Activated naive CD4-positive, alpha-beta T cell treated with anti-CD3 and anti-CD28 coated beads, Interleukin-2, amount 50 U/mL, for 72 hours (primary cell): ENCODE measurements at regions not wholly inside any gene's neighbourhood (a gene's known extent, or its start where the extent isn't known, plus 50 kb on each side); places are given as distances from the start of the nearest gene placed in this dataset.
"Not testable (repeated sequence)": the region's sequence is repeated elsewhere in the genome, so short reads cannot be mapped to it uniquely, and the experiment has no call there.

Experiments used
- ATAC-seq, 2 donors: fragments of 150-1000 bp; cut with Tn5 transposase; 2 replicates each; pipeline ENCODE4 v1.10.0; 2021; ENCODE audit warnings: mild to moderate bottlenecking in 2 of 2, moderate library complexity in 2 of 2
- DNase-seq, 2 donors: peaks; one replicate each; pipeline ENCODE4 v3.0.0; 2021 to 2022; ENCODE audit warnings: low spot score in 2 of 2
- H3K27ac Mint-ChIP-seq, 2 donors: one replicate each; pipeline ENCODE4 v1.8.0; 2022; ENCODE audit warnings: mild to moderate bottlenecking in 2 of 2, mixed read lengths in 2 of 2
- H3K36me3 Mint-ChIP-seq, 2 donors: one replicate each; pipeline ENCODE4 v1.8.0; 2022; ENCODE audit warnings: mixed read lengths in 2 of 2
- H3K9me3 Mint-ChIP-seq, 2 donors: one replicate each; pipeline ENCODE4 v1.8.0; 2022; ENCODE audit warnings: mixed read lengths in 2 of 2

- H3K9me3 Mint-ChIP-seq = no peaks in the 10 kb centered on the region
- H3K36me3 Mint-ChIP-seq = no peaks in the 10 kb centered on the region
- H3K27ac Mint-ChIP-seq = no peak overlapping the region
- no peak for DNase-seq
- peak; percentile 84 to 89 for ATAC-seq
Measured at GRCh38 chr2:61620244-61621159, 82.3 kb upstream of the XPO1 start.

DNA sequence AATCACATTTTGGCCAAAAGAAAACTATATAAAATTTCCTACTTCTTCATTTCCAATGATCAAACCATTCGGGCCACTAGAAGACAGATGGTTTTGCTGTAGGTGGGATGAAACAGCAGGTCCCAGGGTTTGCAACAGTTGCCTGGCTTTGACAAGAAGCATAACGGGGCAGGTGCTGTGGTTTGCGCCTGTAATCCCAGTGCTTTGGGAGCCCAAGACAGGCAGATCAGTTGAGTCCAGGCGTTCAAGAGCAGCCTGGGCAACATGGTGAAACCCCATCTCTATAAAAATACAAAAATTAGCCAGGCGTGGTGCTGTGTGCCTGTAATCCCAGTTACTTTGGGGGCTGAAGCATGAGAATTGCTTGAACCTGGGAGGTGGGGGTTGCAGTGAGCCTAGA is 81.4 kb upstream of the XPO1 start:
- DNase-seq (no peak), ATAC-seq (no peak)
- Mint-ChIP-seq H3K9me3 (no peaks in the 10 kb centered on the region), H3K36me3 (no peaks in the 10 kb centered on the region), H3K27ac (no peak overlapping the region)

- Mint-ChIP-seq H3K9me3 (no peaks in the 10 kb centered on the region), H3K27ac (no peak overlapping the region), H3K36me3 (no peaks in the 10 kb centered on the region)
- ATAC-seq (no peak), DNase-seq (no peak)
Measured at GRCh38 chr2:61617610-61618009, 79.5 kb upstream of the XPO1 start.

- H3K27ac Mint-ChIP-seq = no peak overlapping the region
- no peaks in the 10 kb centered on the region for H3K9me3 Mint-ChIP-seq
- no peaks in the 10 kb centered on the region for H3K36me3 Mint-ChIP-seq
- ATAC-seq (no peak), DNase-seq (no peak)
Measured at GRCh38 chr2:61605245-61605644, 67.1 kb upstream of the XPO1 start.

GRCh38 chr2:61604433-61604832 is 66.3 kb upstream of the XPO1 start:
- H3K27ac Mint-ChIP-seq = no peak overlapping the region
- DNase-seq (no peak), ATAC-seq (no peak)
- H3K36me3 Mint-ChIP-seq = no peaks in the 10 kb centered on the region
- H3K9me3 Mint-ChIP-seq = no peaks in the 10 kb centered on the region

GRCh38 chr2:61598515-61599156 is 60.5 kb upstream of the XPO1 start:
- H3K36me3 Mint-ChIP-seq, H3K9me3 Mint-ChIP-seq, DNase-seq: not testable (repeated sequence)
- peak overlapping the region in 1 of 2 donors; percentile 7 for H3K27ac Mint-ChIP-seq
- peak in 1 of 2 donors; percentile 63 for ATAC-seq

- no peak for ATAC-seq
- H3K36me3 Mint-ChIP-seq = peaks cover 0 to 6% of the 10 kb centered on the region in 2 donors
- H3K9me3 Mint-ChIP-seq = peaks cover 0 to 5% of the 10 kb centered on the region in 2 donors
- H3K27ac Mint-ChIP-seq = peak overlapping the region in 1 of 2 donors; percentile 22
- DNase-seq = no peak
Measured at GRCh38 chr2:61597300-61598289, 59.4 kb upstream of the XPO1 start.

- not testable (repeated sequence) for ATAC-seq, DNase-seq, H3K9me3 Mint-ChIP-seq, H3K36me3 Mint-ChIP-seq, H3K27ac Mint-ChIP-seq
Measured at GRCh38 chr2:61594201-61594600, 56.0 kb upstream of the XPO1 start.

DNA sequence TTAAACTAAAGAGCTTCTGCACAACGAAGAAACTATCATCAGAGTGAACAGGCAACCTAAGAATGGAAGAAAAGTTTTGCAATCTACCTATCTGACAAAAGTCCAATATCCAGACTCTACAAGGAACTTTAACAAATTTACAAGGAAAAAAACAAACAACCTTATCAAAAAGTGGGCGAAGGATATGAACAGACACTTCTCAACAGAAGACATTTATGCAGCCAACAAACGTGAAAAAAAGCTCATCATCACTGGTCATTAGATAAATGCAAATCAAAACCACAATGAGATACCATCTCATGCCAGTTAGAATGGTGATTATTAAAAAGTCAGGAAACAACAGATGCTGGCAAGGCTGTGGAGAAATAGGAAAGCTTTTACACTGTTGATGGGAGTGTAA is 55.5 kb upstream of the XPO1 start:
- H3K36me3 Mint-ChIP-seq, DNase-seq, H3K9me3 Mint-ChIP-seq, ATAC-seq, H3K27ac Mint-ChIP-seq: not testable (repeated sequence)

DNA sequence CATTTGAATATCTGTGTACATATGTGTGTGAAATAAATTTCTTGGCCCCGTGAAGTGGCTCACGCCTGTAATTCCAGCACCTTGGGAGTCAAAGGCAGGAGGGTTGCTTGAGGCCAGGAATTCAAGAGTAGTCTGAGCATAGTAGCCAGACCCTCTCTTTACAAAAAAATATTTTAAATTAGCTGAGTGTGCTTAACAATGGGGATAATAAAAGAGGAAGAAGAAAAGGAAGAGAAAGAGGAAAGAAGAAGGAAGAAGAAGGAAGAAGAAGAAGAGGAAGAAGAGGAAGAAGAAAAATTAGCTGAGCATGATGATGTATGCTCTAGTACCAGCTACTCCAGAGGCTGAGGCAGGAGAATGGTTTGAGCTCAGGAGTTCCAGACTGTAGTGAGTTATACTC is 52.1 kb upstream of the XPO1 start:
- no peak overlapping the region for H3K27ac Mint-ChIP-seq
- H3K36me3 Mint-ChIP-seq = peaks cover 0 to 6% of the 10 kb centered on the region in 2 donors
- DNase-seq = no peak
- no peak for ATAC-seq
- no peaks in the 10 kb centered on the region for H3K9me3 Mint-ChIP-seq

- ATAC-seq (no peak), DNase-seq (no peak)
- Mint-ChIP-seq H3K36me3 (peaks cover 0 to 5% of the 10 kb centered on the region in 2 donors), H3K9me3 (no peaks in the 10 kb centered on the region), H3K27ac (no peak overlapping the region)
Measured at GRCh38 chr2:61588566-61588965, 50.4 kb upstream of the XPO1 start.
